ENCODE measurements at regions not wholly inside any gene's neighbourhood (a gene's known extent, or its start where the extent isn't known, plus 50 kb on each side); places are given as distances from the start of the nearest gene placed in this dataset.

DNA sequence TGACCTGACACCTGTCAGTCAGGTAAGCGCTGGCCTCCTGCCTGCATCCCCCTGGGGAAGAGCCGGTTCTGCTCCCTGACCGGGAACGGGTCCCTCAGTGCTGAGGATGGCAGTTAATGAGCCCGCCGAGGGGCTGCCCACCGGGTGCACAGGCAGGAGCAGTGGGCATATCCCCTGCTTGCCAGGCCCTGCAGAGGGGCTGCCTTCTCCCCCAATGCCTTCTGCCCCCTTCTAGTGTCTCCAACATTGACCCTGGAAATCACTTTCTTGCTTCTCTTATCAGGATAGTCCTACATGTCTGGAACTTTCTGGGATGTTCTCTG lies 388.5 kb downstream of the SEC14L1 start:
- no peak for TF ChIP-seq EZH2 (IDR thresholded peaks at IDR 0.05; ENCODE audit: low read length, missing control alignments)
- TF ChIP-seq, protein P1, sequence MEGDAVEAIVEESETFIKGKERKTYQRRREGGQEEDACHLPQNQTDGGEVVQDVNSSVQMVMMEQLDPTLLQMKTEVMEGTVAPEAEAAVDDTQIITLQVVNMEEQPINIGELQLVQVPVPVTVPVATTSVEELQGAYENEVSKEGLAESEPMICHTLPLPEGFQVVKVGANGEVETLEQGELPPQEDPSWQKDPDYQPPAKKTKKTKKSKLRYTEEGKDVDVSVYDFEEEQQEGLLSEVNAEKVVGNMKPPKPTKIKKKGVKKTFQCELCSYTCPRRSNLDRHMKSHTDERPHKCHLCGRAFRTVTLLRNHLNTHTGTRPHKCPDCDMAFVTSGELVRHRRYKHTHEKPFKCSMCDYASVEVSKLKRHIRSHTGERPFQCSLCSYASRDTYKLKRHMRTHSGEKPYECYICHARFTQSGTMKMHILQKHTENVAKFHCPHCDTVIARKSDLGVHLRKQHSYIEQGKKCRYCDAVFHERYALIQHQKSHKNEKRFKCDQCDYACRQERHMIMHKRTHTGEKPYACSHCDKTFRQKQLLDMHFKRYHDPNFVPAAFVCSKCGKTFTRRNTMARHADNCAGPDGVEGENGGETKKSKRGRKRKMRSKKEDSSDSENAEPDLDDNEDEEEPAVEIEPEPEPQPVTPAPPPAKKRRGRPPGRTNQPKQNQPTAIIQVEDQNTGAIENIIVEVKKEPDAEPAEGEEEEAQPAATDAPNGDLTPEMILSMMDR (conservative IDR thresholded peaks at IDR 0.05 in 1 of 2, IDR thresholded peaks at IDR 0.05 in 1 of 2; ENCODE audit: low read depth in 1 of 2, low read length in 2 of 2): no peak
